Sigmoid colon (tissue), 6 donors: ENCODE measurements at regions not wholly inside any gene's neighbourhood (a gene's known extent, or its start where the extent isn't known, plus 50 kb on each side); places are given as distances from the start of the nearest gene placed in this dataset.

Source experiments
- DNase-seq: peaks from one replicate; pipeline ENCODE4 v3.0.0-alpha.2; 2019
- H3K27ac ChIP-seq, 4 donors: fragments of 200-600 bp; sonication (generic); one replicate each; pipeline ENCODE4 v1.5.1; 2016 to 2019; ENCODE audit warnings: mild to moderate bottlenecking in 1 of 4
- H3K27me3 ChIP-seq, 3 donors: fragments of 200-600 bp; sonication (generic); one replicate each; pipeline ENCODE4 v1.5.1; 2019; ENCODE audit warnings: mild to moderate bottlenecking in 1 of 3
- H3K36me3 ChIP-seq, 4 donors: fragments of 200-600 bp; sonication (generic); one replicate each; pipeline ENCODE4 v1.5.1; 2016 to 2019
- H3K4me1 ChIP-seq, 4 donors: fragments of 200-600 bp; sonication (generic); one replicate each; pipeline ENCODE4 v1.5.1; 2017 to 2019
- H3K4me3 ChIP-seq, 4 donors: fragments of 200-600 bp; sonication (generic); one replicate each; pipeline ENCODE4 v1.5.1; 2017 to 2019; ENCODE audit warnings: mild to moderate bottlenecking in 2 of 4, moderate library complexity in 1 of 4
- H3K9me3 ChIP-seq, 4 donors: fragments of 200-600 bp in 3 of 4; sonication (generic) in 3 of 4; one replicate each; pipeline versions ENCODE4 v1.5.1 to v1.6.1; 2013 to 2019
- EP300 ChIP-seq, 4 donors: sonication (generic); formaldehyde crosslinking; IDR thresholded peaks; one replicate each; pipeline ENCODE4 v1.6.1; 2017; ENCODE audit warnings: antibody characterized with exemption in 4 of 4
- POLR2A ChIP-seq, 2 donors: fragments of 450-650 bp; IDR thresholded peaks; one replicate each; pipeline ENCODE4 v1.6.1; 2016; ENCODE audit warnings: antibody characterized with exemption in 2 of 2, mild to moderate bottlenecking in 2 of 2, moderate library complexity in 2 of 2
- POLR2AphosphoS5 ChIP-seq, 4 donors: sonication (generic); formaldehyde crosslinking; IDR thresholded peaks; one replicate each; pipeline ENCODE4 v1.6.1; 2017; ENCODE audit warnings: antibody characterized with exemption in 4 of 4
- WGBS, 2 donors: extraction: QIAGEN DNeasy Blood & Tissue Kit; methylation state at CpG; one replicate each; pipeline ENCODE4 v1.1.7; 2013; 5-methylcytosine and 5-hydroxymethylcytosine counted together
- intact Hi-C: fragments of 100-400 bp; cut with DNase I; formaldehyde crosslinking; loops from one replicate; pipeline ENCODE4 v1.15.1; 2023
- TF ChIP-seq, protein P1 (sequence below), 4 experiments: fragments of 450-650 bp in 3 of 4; fragments of 200-600 bp in 1 of 4; IDR thresholded peaks; one replicate each; pipeline ENCODE4 v1.5.1; 2016 to 2019; ENCODE audit warnings: antibody characterized with exemption in 4 of 4, mild to moderate bottlenecking in 3 of 4, moderate library complexity in 2 of 4
- donor health status: healthy with polysubstance abuse.
- donor health status: healthy.

DNA sequence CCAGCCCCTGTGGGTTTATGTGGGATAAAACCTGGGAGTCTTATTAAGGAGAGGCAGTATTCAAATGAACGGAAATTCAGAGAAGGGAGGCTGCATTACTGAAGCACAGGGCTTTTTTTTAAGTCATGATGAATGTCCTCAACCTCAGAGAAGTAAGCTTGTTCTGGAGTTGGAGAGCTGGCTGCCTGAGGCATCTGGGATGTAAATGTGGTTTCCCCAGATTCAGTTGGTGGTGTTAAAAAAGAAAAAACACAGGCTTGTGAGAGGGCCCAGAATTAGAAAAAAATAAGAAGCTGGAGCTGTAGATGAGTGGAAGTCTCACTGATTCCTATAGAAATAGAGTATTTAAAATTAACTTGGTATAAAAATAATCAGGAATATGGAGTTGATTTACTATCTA, 64.0 kb upstream of the GPR12 start:
- DNase-seq, result no peak
- Histone ChIP-seq H3K36me3 (no peaks in the 10 kb centered on the region), H3K4me1 (no peaks in the 10 kb centered on the region), H3K27ac (no peak overlapping the region), H3K27me3 (no peaks in the 10 kb centered on the region), H3K4me3 (no peak overlapping the region), H3K9me3 (no peaks in the 10 kb centered on the region)
- TF ChIP-seq, protein P1, sequence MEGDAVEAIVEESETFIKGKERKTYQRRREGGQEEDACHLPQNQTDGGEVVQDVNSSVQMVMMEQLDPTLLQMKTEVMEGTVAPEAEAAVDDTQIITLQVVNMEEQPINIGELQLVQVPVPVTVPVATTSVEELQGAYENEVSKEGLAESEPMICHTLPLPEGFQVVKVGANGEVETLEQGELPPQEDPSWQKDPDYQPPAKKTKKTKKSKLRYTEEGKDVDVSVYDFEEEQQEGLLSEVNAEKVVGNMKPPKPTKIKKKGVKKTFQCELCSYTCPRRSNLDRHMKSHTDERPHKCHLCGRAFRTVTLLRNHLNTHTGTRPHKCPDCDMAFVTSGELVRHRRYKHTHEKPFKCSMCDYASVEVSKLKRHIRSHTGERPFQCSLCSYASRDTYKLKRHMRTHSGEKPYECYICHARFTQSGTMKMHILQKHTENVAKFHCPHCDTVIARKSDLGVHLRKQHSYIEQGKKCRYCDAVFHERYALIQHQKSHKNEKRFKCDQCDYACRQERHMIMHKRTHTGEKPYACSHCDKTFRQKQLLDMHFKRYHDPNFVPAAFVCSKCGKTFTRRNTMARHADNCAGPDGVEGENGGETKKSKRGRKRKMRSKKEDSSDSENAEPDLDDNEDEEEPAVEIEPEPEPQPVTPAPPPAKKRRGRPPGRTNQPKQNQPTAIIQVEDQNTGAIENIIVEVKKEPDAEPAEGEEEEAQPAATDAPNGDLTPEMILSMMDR (IDR thresholded peaks at IDR 0.05), result no peak
- no peak for TF ChIP-seq EP300 (IDR thresholded peaks at IDR 0.05)
- TF ChIP-seq POLR2A (IDR thresholded peaks at IDR 0.05), result no peak
- no peak for TF ChIP-seq POLR2AphosphoS5 (IDR thresholded peaks at IDR 0.05)
- WGBS, 2 donors, result 0 to 31% methylated on average over 1 of the region's 1 CpG
- intact Hi-C loops, result no loop called here

DNA sequence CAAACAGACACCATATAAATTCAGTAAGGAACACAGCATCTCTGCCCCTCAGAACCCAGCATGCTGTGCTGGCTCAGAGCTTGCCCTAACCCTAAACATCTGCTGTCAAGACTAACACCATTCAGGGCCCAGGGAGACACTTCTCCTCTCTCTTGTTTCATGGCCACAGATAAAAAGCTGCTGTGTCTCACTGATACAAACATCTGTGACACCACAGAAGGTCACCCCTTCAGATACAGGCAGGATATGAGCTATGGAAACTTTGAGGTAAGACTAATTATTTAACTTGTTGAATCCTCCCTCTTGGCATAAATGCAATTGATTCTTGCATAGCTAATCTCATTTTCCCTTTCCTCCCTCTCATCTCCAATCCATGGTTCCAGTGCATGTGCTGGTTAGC, 61.6 kb upstream of the GPR12 start:
- H3K36me3 ChIP-seq, result no peaks in the 10 kb centered on the region
- no peaks in the 10 kb centered on the region for H3K4me1 ChIP-seq
- no peak overlapping the region for H3K27ac ChIP-seq
- no peak overlapping the region for H3K4me3 ChIP-seq
- TF ChIP-seq EP300 (IDR thresholded peaks at IDR 0.05), result no peak
- TF ChIP-seq POLR2A (IDR thresholded peaks at IDR 0.05), result no peak
- TF ChIP-seq POLR2AphosphoS5 (IDR thresholded peaks at IDR 0.05), result no peak
- TF ChIP-seq, protein P1 (IDR thresholded peaks at IDR 0.05), result no peak
- intact Hi-C loops, result no loop called here
- DNase-seq, result no peak
- H3K27me3 ChIP-seq, result no peaks in the 10 kb centered on the region
- H3K9me3 ChIP-seq, result no peaks in the 10 kb centered on the region

DNA sequence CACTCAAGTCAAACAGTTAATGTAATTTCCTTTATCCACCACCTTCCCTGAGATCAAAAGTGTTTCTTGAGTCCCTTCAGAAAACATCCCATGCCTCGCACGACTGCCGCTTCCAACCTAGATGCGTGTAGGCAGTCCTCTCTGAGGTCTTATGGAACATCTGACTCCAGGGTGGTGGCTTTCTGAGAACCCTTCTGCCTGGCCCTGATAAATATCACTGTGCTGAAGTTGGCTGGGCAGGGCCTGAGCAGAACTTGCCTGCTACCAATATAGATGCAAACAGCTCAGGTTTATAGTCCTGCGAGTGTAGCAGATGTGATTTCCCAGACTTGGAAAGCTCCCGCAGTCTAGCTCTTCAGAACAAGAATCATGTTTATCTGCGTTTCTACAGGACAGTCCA, 61.1 kb upstream of the GPR12 start:
- WGBS, 2 donors, result 89 to 91% methylated on average over 7 of the region's 7 CpGs
- no peak for DNase-seq
- intact Hi-C loops, result no loop called here

DNA sequence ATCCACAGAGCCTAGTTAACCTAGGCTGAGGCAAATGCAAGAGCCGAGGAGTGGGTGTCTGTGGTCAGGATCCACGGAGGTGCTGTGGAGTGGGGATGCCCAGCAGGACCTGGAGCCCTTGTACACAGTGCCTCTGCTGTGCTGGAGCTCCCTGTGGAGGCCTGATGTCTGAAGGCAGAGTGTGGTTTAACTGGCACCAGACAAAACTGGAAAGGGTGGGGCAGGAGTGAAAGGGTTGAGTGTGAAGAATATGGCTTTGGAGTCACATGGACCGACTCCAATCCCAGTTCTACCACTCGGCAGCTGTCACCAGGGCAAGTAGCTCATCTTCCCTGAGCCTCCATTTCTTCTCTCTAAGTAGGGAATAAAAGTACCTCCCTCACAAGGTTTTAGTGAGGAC, 60.3 kb upstream of the GPR12 start:
- 60 to 86% methylated on average over 4 of the region's 4 CpGs for WGBS, 2 donors
- TF ChIP-seq POLR2AphosphoS5 (IDR thresholded peaks at IDR 0.05) (no peak), POLR2A (IDR thresholded peaks at IDR 0.05) (no peak), EP300 (IDR thresholded peaks at IDR 0.05) (no peak)
- TF ChIP-seq, protein P1 (IDR thresholded peaks at IDR 0.05), result no peak
- H3K27ac ChIP-seq, result no peak overlapping the region

More for the DNA sequence above, 61.1 kb upstream of the GPR12 start:
- Histone ChIP-seq H3K27ac (no peak overlapping the region), H3K36me3 (no peaks in the 10 kb centered on the region), H3K27me3 (no peaks in the 10 kb centered on the region), H3K4me1 (no peaks in the 10 kb centered on the region), H3K9me3 (no peaks in the 10 kb centered on the region), H3K4me3 (no peak overlapping the region)
- TF ChIP-seq, protein P1 (IDR thresholded peaks at IDR 0.05), result no peak
- no peak for TF ChIP-seq POLR2A (IDR thresholded peaks at IDR 0.05)
- TF ChIP-seq POLR2AphosphoS5 (IDR thresholded peaks at IDR 0.05), result no peak
- no peak for TF ChIP-seq EP300 (IDR thresholded peaks at IDR 0.05)

DNA sequence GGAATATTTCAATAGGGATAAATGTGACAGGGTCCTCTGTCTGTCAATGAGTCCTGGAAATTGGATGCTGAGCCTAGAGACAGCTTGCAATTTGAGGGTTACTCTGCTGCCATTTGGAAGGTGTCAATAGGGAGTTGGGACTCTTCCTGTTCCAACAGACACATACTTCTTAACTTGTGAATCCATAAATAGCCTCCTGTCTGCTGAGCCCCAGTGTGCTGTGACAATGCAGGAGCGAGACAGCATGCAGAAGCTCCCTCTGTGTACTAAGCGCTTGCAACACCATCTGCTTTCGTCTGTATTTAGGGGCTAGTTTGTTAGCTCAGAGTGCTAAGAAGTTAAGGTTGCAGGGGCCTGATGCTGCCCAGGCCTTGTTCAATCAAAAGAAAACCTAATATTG, 58.5 kb upstream of the GPR12 start:
- H3K4me1 ChIP-seq, result no peaks in the 10 kb centered on the region
- H3K27me3 ChIP-seq, result no peaks in the 10 kb centered on the region
- no peaks in the 10 kb centered on the region for H3K9me3 ChIP-seq
- TF ChIP-seq POLR2A (IDR thresholded peaks at IDR 0.05), result no peak
- TF ChIP-seq POLR2AphosphoS5 (IDR thresholded peaks at IDR 0.05), result no peak
- TF ChIP-seq, protein P1 (IDR thresholded peaks at IDR 0.05), result no peak
- TF ChIP-seq EP300 (IDR thresholded peaks at IDR 0.05), result no peak
- intact Hi-C loops, result no loop called here
- H3K27ac ChIP-seq, result no peak overlapping the region
- WGBS, 2 donors, result 75 to 83% methylated on average over 3 of the region's 3 CpGs
- no peaks in the 10 kb centered on the region for H3K36me3 ChIP-seq
- no peak for DNase-seq
- H3K4me3 ChIP-seq, result no peak overlapping the region

More for the DNA sequence above, 60.3 kb upstream of the GPR12 start:
- H3K4me1 ChIP-seq, result no peaks in the 10 kb centered on the region
- no peaks in the 10 kb centered on the region for H3K27me3 ChIP-seq
- H3K4me3 ChIP-seq, result no peak overlapping the region
- no peaks in the 10 kb centered on the region for H3K9me3 ChIP-seq
- intact Hi-C loops, result no loop called here
- H3K36me3 ChIP-seq, result no peaks in the 10 kb centered on the region
- DNase-seq, result no peak
